Trophoblast cell (in vitro differentiated cells and primary cell): ENCODE measurements at regions not wholly inside any gene's neighbourhood (a gene's known extent, or its start where the extent isn't known, plus 50 kb on each side); places are given as distances from the start of the nearest gene placed in this dataset.

Source experiments
- DNase-seq, 2 donors: peaks; one replicate each; pipeline ENCODE4 v3.0.0-alpha.2; 2016
- H2AFZ ChIP-seq: 2 replicates; pipeline ENCODE4 v1.6.1; 2013; ENCODE audit warnings: low read length, moderate library complexity, mild to moderate bottlenecking; ENCODE audit not compliant: insufficient read depth, poor library complexity
- H2AK5ac ChIP-seq: 2 replicates; pipeline ENCODE4 v1.6.1; 2013; ENCODE audit warnings: mild to moderate bottlenecking, low read length
- H2BK120ac ChIP-seq: 2 replicates; pipeline ENCODE4 v1.6.1; 2013; ENCODE audit warnings: low read length, mild to moderate bottlenecking, moderate library complexity; ENCODE audit not compliant: insufficient read depth, poor library complexity
- H2BK12ac ChIP-seq: 2 replicates; pipeline ENCODE4 v1.6.1; 2013; ENCODE audit warnings: mild to moderate bottlenecking, low read length, moderate library complexity
- H2BK5ac ChIP-seq: 2 replicates; pipeline ENCODE4 v1.6.1; 2013; ENCODE audit warnings: low read length, low read depth, moderate library complexity, mild to moderate bottlenecking; ENCODE audit not compliant: poor library complexity
- H3K14ac ChIP-seq: 2 replicates; pipeline ENCODE4 v1.6.1; 2013; ENCODE audit warnings: mild to moderate bottlenecking, low read length
- H3K18ac ChIP-seq: 2 replicates; pipeline ENCODE4 v1.6.1; 2013; ENCODE audit warnings: mild to moderate bottlenecking, low read length
- H3K23ac ChIP-seq: 2 replicates; pipeline ENCODE4 v1.6.1; 2013; ENCODE audit warnings: low read length
- H3K27ac ChIP-seq: 2 replicates; pipeline ENCODE4 v1.5.1; 2013; ENCODE audit warnings: low read depth, mild to moderate bottlenecking, inconsistent platforms, low read length, moderate library complexity
- H3K27me3 ChIP-seq: 2 replicates; pipeline ENCODE4 v1.6.1; 2013; ENCODE audit warnings: inconsistent platforms, mild to moderate bottlenecking, low read length, moderate library complexity; ENCODE audit not compliant: insufficient read depth
- H3K36me3 ChIP-seq, 2 experiments: 1 replicate in 1 of 2; 2 replicates in 1 of 2; pipeline ENCODE4 v1.6.1; 2013; ENCODE audit warnings: low read length in 2 of 2, mild to moderate bottlenecking in 2 of 2, moderate library complexity in 1 of 2; ENCODE audit not compliant: insufficient read depth in 2 of 2, control insufficient read depth in 1 of 2
- H3K4ac ChIP-seq: 2 replicates; pipeline ENCODE4 v1.6.1; 2013; ENCODE audit warnings: low read depth, mild to moderate bottlenecking, low read length, moderate library complexity
- H3K4me1 ChIP-seq, 2 experiments: 1 replicate in 1 of 2; 2 replicates in 1 of 2; pipeline ENCODE4 v1.6.1; 2013; ENCODE audit warnings: low read length in 2 of 2, mild to moderate bottlenecking in 2 of 2, moderate library complexity in 1 of 2; ENCODE audit not compliant: insufficient read depth in 2 of 2, control insufficient read depth in 1 of 2
- H3K4me2 ChIP-seq: 2 replicates; pipeline ENCODE4 v1.6.1; 2013; ENCODE audit warnings: inconsistent platforms, mild to moderate bottlenecking, low read length, moderate library complexity
- H3K4me3 ChIP-seq: 2 replicates; pipeline ENCODE4 v1.5.1; 2013; ENCODE audit warnings: mild to moderate bottlenecking, low read depth, low read length, inconsistent platforms
- H3K79me1 ChIP-seq: one replicate; pipeline ENCODE4 v1.6.1; 2013; ENCODE audit warnings: low read length
- H3K79me2 ChIP-seq: 2 replicates; pipeline ENCODE4 v1.6.1; 2013; ENCODE audit warnings: low read length, mild to moderate bottlenecking; ENCODE audit not compliant: control insufficient read depth, insufficient read depth, poor library complexity
- H3K9ac ChIP-seq: 2 replicates; pipeline ENCODE4 v1.6.1; 2013; ENCODE audit warnings: mild to moderate bottlenecking, low read length
- H3K9me3 ChIP-seq: 2 replicates; pipeline ENCODE4 v1.6.1; 2013; ENCODE audit warnings: low read depth, mild to moderate bottlenecking, control low read depth, inconsistent platforms, low read length; ENCODE audit not compliant: insufficient read depth
- H4K12ac ChIP-seq: 2 replicates; pipeline ENCODE4 v1.6.1; 2013; ENCODE audit warnings: low read depth, mild to moderate bottlenecking, low read length, moderate library complexity
- H4K8ac ChIP-seq: 2 replicates; pipeline ENCODE4 v1.6.1; 2013; ENCODE audit warnings: low read depth, mild to moderate bottlenecking, low read length, moderate library complexity
- H4K91ac ChIP-seq: one replicate; pipeline ENCODE4 v1.6.1; 2013; ENCODE audit warnings: low read depth, mild to moderate bottlenecking, low read length, moderate library complexity
- WGBS: extraction: QIAGEN DNeasy Blood & Tissue Kit; methylation state at CpG from one replicate; pipeline ENCODE4 v1.1.7; 2013; ENCODE audit warnings: missing lambda C conversion rate; ENCODE audit not compliant: insufficient read length, insufficient coverage; ENCODE audit errors: extremely low coverage; 5-methylcytosine and 5-hydroxymethylcytosine counted together

DNA sequence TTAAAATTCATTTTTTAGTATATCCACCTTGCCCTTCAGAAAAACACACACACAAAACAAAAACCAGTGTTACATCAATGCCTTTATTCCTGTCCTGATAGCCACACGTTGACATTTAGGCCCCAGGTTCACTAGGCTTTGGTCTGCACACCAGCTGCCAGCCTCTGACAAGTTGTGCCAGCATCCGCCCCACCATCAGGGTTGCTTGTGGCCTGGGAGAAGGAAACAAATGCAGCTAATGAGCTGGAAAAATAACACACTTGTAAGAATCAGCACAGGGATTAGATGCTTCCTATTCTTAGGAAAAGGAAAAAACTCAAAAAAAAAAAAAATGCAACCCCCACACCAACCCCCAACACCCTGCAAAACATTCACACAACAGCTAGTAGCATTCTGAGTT, 404.0 kb upstream of the GRIA1 start:
- Histone ChIP-seq H2BK120ac (no peak overlapping the region), H3K4me3 (no peak overlapping the region), H2AFZ (no peak overlapping the region), H3K14ac (no peak overlapping the region), H3K27me3 (no peaks in the 10 kb centered on the region), H4K8ac (no peak overlapping the region), H2BK12ac (no peak overlapping the region), H4K12ac (no peak overlapping the region), H3K23ac (no peak overlapping the region), H2AK5ac (no peak overlapping the region), H3K9me3 (no peaks in the 10 kb centered on the region), H3K9ac (no peak overlapping the region), H3K27ac (no peak overlapping the region), H2BK5ac (no peak overlapping the region), H3K4me2 (no peak overlapping the region), H3K4me1 (peaks cover 3 to 4% of the 10 kb centered on the region in 2 experiments), H4K91ac (no peak overlapping the region), H3K18ac (no peak overlapping the region), H3K36me3 (no peaks in the 10 kb centered on the region), H3K4ac (no peak overlapping the region), H3K79me1 (no peaks in the 10 kb centered on the region), H3K79me2 (no peaks in the 10 kb centered on the region)
- WGBS: no CpG with 5 or more reads among the region's 2 CpGs
- DNase-seq: no peak

DNA sequence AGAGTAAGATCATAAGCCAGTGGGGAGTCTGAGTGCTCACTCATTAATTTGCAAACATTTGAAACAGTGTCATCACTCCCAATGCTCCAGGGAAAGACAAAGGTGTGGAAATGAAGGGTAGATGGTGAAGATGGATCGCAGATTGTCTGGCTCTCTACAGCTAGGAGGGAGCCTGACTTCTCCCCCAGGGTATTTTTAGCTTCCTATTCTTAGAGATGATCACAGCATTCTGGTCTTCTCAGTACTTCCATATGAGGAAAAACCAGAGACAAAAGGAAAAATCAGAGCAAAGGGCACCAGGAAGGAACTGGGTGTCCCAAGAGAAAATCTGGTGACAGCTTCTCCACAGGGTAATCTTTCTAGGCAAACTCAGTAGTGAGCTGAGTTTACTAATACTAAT, 401.9 kb upstream of the GRIA1 start:
- Histone ChIP-seq H4K8ac (no peak overlapping the region), H2BK12ac (no peak overlapping the region), H3K23ac (no peak overlapping the region), H3K4ac (no peak overlapping the region), H3K27ac (no peak overlapping the region), H3K36me3 (no peaks in the 10 kb centered on the region), H2AFZ (no peak overlapping the region), H3K4me1 (peaks cover 3 to 4% of the 10 kb centered on the region in 2 experiments), H2BK5ac (no peak overlapping the region), H3K18ac (no peak overlapping the region), H3K14ac (no peak overlapping the region), H2BK120ac (no peak overlapping the region), H3K79me2 (no peaks in the 10 kb centered on the region), H4K12ac (no peak overlapping the region), H3K79me1 (no peaks in the 10 kb centered on the region), H3K9ac (no peak overlapping the region), H3K9me3 (no peaks in the 10 kb centered on the region), H3K4me2 (no peak overlapping the region), H4K91ac (no peak overlapping the region), H3K4me3 (no peak overlapping the region), H2AK5ac (no peak overlapping the region), H3K27me3 (no peaks in the 10 kb centered on the region)
- DNase-seq: no peak
- no CpG with 5 or more reads among the region's 1 CpG for WGBS

DNA sequence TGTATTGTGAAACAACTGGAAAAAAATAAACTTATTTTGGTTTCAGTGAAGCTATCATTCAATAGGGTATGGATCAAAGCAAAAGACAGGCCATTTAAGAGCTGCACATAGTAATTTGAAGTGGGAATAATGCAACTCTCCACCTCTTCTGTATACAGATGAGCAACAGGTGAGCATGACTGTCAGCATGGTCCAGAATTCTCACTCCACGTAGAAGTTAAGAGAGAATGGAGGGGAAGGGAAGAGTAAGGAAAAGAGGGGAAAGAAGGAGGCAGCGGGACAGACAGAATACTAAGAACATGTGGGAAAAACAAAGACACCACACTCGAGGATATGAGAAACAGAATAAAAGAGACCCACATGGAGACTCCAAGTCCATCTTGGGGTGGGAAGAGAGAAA, 396.1 kb upstream of the GRIA1 start:
- no peaks in the 10 kb centered on the region for H3K79me2 ChIP-seq
- H2AFZ ChIP-seq: no peak overlapping the region
- WGBS: no CpG with 5 or more reads among the region's 3 CpGs
- no peaks in the 10 kb centered on the region for H3K9me3 ChIP-seq
- no peaks in the 10 kb centered on the region for H3K27me3 ChIP-seq
- no peaks in the 10 kb centered on the region for H3K79me1 ChIP-seq
- H4K91ac ChIP-seq: no peak overlapping the region
- no peak overlapping the region for H2BK120ac ChIP-seq
- no peak overlapping the region for H3K4me3 ChIP-seq
- H3K23ac ChIP-seq: no peak overlapping the region
- no peak overlapping the region for H2BK12ac ChIP-seq
- no peak overlapping the region for H3K14ac ChIP-seq
- no peak for DNase-seq
- H3K36me3 ChIP-seq: no peaks in the 10 kb centered on the region
- no peak overlapping the region for H4K12ac ChIP-seq
- no peak overlapping the region for H3K27ac ChIP-seq
- H3K4me2 ChIP-seq: no peak overlapping the region
- no peak overlapping the region for H3K9ac ChIP-seq
- H3K4me1 ChIP-seq: no peaks in the 10 kb centered on the region
- H4K8ac ChIP-seq: no peak overlapping the region
- H2AK5ac ChIP-seq: no peak overlapping the region
- no peak overlapping the region for H2BK5ac ChIP-seq
- H3K4ac ChIP-seq: no peak overlapping the region
- H3K18ac ChIP-seq: no peak overlapping the region

DNA sequence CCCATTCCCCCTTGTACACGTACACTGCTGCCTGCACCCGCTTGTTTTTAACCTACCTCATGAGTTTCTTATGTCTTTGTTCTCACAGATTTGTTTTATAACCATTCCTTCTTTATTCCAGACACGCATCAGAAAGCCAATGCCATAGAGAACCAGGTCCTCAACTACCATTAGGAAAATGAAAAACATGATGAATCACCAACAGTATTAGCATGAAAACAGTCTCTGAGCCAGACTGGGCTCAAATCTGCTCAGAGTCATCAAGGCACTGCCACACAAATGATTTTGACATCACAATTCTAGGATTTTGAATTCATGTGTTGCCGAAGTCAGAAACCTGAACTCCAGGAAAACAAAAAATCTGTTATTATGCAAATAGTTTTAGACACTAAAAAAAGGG, 394.1 kb upstream of the GRIA1 start:
- no peaks in the 10 kb centered on the region for H3K27me3 ChIP-seq
- H3K4ac ChIP-seq: no peak overlapping the region
- no peaks in the 10 kb centered on the region for H3K79me1 ChIP-seq
- no peaks in the 10 kb centered on the region for H3K79me2 ChIP-seq
- no peak overlapping the region for H2AK5ac ChIP-seq
- no peak overlapping the region for H3K4me2 ChIP-seq
- H4K12ac ChIP-seq: no peak overlapping the region
- no peak overlapping the region for H2AFZ ChIP-seq
- no peak overlapping the region for H2BK5ac ChIP-seq
- no peak overlapping the region for H2BK120ac ChIP-seq
- DNase-seq: no peak
- no peak overlapping the region for H4K8ac ChIP-seq
- no peak overlapping the region for H4K91ac ChIP-seq
- H2BK12ac ChIP-seq: no peak overlapping the region
- no peak overlapping the region for H3K27ac ChIP-seq
- no peaks in the 10 kb centered on the region for H3K4me1 ChIP-seq
- no peaks in the 10 kb centered on the region for H3K9me3 ChIP-seq
- no peak overlapping the region for H3K18ac ChIP-seq
- no peaks in the 10 kb centered on the region for H3K36me3 ChIP-seq
- no peak overlapping the region for H3K23ac ChIP-seq
- H3K9ac ChIP-seq: no peak overlapping the region
- H3K4me3 ChIP-seq: no peak overlapping the region
- no peak overlapping the region for H3K14ac ChIP-seq
- no CpG with 5 or more reads among the region's 4 CpGs for WGBS
